ENCODE measurements at regions not wholly inside any gene's neighbourhood (a gene's known extent, or its start where the extent isn't known, plus 50 kb on each side); places are given as distances from the start of the nearest gene placed in this dataset.
"Not testable (repeated sequence)": the region's sequence is repeated elsewhere in the genome, so short reads cannot be mapped to it uniquely, and the experiment has no call there.

GRCh38 chr11:22920939-22921565, 60.8 kb upstream of the CCDC179 start:
- FAIRE-seq (peak; percentile 82), DNase-seq (ENCODE audit: extremely low spot score, insufficient read length, low read depth) (no peak)

- FAIRE-seq: no peak
- no peak for DNase-seq (ENCODE audit: extremely low spot score, insufficient read length, low read depth)
These were observed 62.4 kb upstream of the CCDC179 start for GRCh38 chr11:22922672-22923071.

GRCh38 chr11:22923561-22923960, 63.3 kb upstream of the CCDC179 start:
- DNase-seq (ENCODE audit: extremely low spot score, insufficient read length, low read depth): no peak
- no peak for FAIRE-seq

GRCh38 chr11:22926341-22926740, 66.1 kb upstream of the CCDC179 start:
- DNase-seq (ENCODE audit: extremely low spot score, insufficient read length, low read depth): no peak
- no peak for FAIRE-seq

DNA sequence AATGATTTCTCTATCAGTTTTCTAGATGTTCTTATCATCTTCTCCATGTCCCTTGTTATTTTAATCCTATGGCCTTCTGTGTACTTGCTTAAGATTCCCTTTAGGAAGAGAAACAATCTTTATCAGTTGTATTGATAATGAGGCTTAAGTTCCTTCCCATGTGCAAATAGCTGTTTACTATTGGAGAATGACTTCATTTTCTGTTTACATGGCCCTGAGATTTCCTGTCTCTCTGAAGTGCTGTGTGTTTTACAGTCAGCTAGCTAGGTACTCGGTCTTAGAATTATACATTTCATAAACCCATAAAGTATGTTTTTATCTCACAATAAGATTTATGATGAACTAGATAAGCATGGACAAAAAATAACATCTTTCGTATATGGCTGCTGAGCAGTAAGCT, 67.5 kb upstream of the CCDC179 start:
- FAIRE-seq: no peak
- DNase-seq (ENCODE audit: extremely low spot score, insufficient read length, low read depth): no peak

DNA sequence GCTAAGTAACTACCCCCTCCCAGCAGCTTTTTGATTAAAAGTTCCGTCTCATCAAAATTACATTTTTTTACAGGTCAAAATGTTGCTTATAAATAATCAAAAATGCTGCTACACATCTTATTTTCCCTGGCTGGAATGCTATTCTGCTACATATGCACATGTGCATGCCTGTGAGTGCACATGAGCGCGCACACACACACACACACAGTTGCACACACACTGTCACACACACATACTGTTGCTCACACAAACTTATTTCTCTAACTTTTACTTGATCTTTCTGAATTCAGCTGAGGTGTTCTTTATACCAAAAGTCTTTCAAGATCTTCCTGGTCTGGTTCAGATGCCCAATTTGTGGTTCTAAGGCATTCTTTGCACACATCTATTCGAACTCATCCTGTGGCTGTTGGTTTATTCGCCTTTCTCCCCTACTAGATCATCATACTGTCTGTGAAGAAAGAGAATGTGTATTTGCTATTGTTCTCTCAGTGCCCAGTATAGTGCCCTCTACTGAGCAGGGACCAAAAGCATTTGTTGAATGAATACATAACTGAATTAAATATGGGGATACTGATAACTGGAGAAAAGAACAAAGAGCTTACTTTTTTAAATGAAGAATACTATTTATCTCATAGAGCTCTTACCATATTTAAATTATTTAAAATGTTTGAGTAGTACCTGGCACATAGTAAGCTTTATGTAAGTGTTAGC, 68.1 kb upstream of the CCDC179 start:
- FAIRE-seq: no peak
- DNase-seq (ENCODE audit: extremely low spot score, insufficient read length, low read depth): no peak

- FAIRE-seq: peak; percentile 65
- no peak for DNase-seq (ENCODE audit: extremely low spot score, insufficient read length, low read depth)
These were observed 70.7 kb upstream of the CCDC179 start for GRCh38 chr11:22930816-22931594.

GRCh38 chr11:22938691-22939090, 78.4 kb upstream of the CCDC179 start:
- no peak for DNase-seq (ENCODE audit: extremely low spot score, insufficient read length, low read depth)
- FAIRE-seq: no peak

DNA sequence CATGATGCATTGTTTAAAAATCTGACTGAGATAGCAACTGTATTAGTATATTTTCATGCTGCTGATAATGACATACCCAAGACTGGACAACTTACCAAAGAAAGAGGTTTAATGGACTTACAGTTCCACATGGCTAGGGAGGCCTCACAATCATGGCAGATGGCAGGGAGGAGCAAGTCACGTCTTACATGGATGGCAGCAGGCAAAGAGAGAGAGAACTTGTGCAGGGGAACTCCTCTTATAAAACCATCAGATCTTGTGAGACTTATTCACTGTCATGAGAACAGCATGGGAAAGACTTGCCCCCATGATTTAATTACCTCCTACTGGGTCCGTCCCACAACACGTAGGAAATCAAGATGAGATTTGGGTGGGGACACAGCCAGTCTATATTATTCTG, 81.3 kb upstream of the CCDC179 start:
- FAIRE-seq; DNase-seq (ENCODE audit: extremely low spot score, insufficient read length, low read depth): not testable (repeated sequence)

DNA sequence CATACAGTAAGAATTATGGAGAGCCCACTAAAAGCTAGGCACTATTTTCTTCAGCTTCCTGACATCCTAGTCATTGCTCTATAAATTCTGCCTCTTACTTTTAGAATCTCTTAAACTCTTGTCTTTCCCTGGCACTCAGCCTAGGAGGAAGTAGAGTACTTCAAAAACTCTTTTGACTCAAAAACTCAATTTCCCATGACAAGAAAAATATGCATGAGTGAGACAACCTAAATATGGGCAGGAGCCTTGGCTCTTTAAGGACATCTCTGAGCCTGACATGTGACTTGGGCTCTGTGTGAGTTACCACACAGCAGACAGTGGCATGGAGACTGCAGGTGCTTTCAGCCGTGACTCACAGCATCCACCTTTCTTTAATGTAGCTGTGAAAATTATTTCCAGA, 97.5 kb upstream of the CCDC179 start:
- DNase-seq (ENCODE audit: extremely low spot score, insufficient read length, low read depth) (no peak), FAIRE-seq (no peak)

DNA sequence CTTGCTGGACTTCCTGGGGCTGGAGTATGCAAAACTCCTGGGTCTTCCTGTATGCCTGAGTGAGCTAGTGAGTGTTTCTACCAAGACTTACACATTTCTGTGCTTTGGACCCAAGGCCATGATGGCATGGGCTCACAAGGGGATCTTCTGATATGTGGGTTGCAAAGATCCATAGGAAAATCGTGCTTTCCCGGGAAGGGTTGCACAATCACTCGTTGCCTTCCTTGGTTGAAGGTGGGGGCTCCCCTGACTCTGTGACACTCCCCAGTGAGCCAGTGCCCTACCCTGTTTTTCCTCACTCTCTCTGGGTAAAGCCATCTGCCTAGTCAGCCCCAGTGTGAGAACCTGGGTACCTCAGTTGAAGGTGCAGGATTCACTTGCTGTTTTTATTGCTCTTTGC, 114.0 kb upstream of the CCDC179 start:
- FAIRE-seq (no peak), DNase-seq (ENCODE audit: extremely low spot score, insufficient read length, low read depth) (no peak)

GRCh38 chr11:22976146-22976545, 115.9 kb upstream of the CCDC179 start:
- DNase-seq (ENCODE audit: extremely low spot score, insufficient read length, low read depth): no peak
- no peak for FAIRE-seq

GRCh38 chr11:22982903-22983302, 122.6 kb upstream of the CCDC179 start:
- DNase-seq (ENCODE audit: extremely low spot score, insufficient read length, low read depth): no peak
- no peak for FAIRE-seq

GRCh38 chr11:22984045-22984444, 123.8 kb upstream of the CCDC179 start:
- no peak for DNase-seq (ENCODE audit: extremely low spot score, insufficient read length, low read depth)
- no peak for FAIRE-seq

DNA sequence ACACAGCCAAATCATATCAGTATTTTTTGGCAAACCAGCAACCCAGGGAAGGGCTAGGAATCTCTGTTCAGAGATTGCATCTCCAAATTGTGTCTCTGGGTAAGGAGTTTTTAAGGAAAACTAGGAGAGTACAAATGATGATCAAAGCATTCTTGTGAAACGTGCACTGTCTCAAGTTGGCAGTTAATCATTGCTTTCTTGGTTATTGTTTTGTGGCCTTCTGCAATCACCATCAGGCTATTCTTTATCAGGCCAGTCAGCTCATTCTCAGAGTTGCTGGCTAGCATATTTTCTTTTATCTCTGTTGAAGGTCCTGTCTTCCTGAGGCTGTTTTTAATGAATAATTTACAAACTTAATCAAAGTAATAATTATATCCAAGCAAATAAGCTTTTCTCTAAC, 129.1 kb upstream of the CCDC179 start:
- no peak for DNase-seq (ENCODE audit: extremely low spot score, insufficient read length, low read depth)
- no peak for FAIRE-seq

DNA sequence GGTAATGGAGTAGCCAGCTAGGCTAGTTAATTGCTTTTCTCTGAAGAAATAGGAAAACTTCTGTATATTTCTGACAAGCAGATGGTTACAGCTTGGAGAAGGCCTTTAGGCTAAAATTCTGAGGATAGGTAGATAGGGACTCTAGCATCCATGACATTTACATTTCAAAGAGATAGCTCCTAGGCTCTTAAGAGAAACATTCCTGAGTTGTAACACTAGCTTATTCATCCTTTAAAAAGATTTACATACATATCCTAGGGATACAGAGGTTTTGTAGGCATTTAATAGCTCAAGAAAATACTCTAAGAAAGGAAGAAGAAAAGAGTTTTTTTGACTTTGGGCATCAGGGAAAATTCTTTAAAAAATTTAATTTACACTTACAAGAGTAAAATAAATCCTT, 130.9 kb upstream of the CCDC179 start:
- FAIRE-seq (no peak), DNase-seq (ENCODE audit: extremely low spot score, insufficient read length, low read depth) (no peak)

- DNase-seq (ENCODE audit: extremely low spot score, insufficient read length, low read depth): no peak
- FAIRE-seq: no peak
These were observed 146.5 kb upstream of the CCDC179 start for GRCh38 chr11:23006730-23007129.

DNA sequence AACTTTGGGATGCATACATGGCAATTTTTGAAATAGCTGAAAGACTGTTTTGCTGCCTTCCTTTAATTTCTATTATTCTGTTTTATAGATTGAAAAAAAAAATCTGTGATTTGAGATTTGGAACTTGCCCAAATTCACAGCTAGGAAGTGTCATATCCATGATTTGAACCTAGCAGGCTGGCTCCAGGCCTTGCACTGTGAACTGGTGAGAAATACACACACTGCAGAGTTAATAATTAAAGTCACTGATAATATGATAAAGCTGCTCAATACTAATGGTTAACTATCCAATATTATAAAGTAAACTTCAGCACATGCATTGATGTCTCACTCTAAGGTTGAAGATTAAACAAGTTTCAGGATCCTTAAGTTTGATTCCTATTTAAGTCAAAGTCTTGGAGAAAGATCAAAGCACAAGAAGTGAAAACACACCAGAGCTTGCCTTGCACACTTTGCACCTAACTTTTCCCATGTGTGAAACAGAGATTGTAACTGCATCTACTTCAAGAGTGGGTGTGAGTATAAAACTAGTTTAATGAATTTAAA, 150.6 kb upstream of the CCDC179 start:
- no peak for DNase-seq (ENCODE audit: extremely low spot score, insufficient read length, low read depth)
- no peak for FAIRE-seq

DNA sequence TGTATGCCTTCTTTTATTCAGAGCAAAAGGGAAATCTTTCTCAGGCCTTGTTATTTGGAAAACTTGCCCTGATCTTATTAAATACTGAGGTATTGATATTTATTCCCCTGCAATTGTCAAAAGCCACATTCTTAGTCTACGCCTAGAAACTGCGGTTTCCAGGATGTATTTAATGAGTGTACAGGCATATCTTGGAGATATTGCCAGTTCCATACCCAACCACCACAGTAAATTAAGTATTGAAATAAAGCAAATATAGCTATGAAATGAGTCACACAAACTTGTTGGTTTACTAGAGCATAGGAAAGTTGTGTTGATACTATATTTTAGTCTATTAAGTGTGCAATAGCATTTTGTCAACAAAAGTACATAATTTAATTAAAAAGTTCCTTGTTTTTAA, 152.7 kb upstream of the CCDC179 start:
- no peak for DNase-seq (ENCODE audit: extremely low spot score, insufficient read length, low read depth)
- FAIRE-seq: no peak

- FAIRE-seq: no peak
- DNase-seq (ENCODE audit: extremely low spot score, insufficient read length, low read depth): no peak
These were observed 153.2 kb upstream of the CCDC179 start for GRCh38 chr11:23013509-23013908.

- DNase-seq (ENCODE audit: extremely low spot score, insufficient read length, low read depth): peak; percentile 22
- peak; percentile 84 for FAIRE-seq
These were observed 161.1 kb upstream of the CCDC179 start for GRCh38 chr11:23021287-23021863.

Data from GM18507 (cell line).